Frontal cortex (tissue), 3 donors: ENCODE measurements at regions not wholly inside any gene's neighbourhood (a gene's known extent, or its start where the extent isn't known, plus 50 kb on each side); places are given as distances from the start of the nearest gene placed in this dataset.

Source experiments
- DNase-seq, 2 donors: peaks; one replicate each; pipeline ENCODE4 v3.0.0; 2012; ENCODE audit warnings: low spot score in 2 of 2
- FAIRE-seq: peaks from 2 replicates; lab custom pipeline; 2012; peaks lifted over from hg19 to GRCh38; lab: Jason Lieb, UNC
- donor health status: control.
- donor health status: control.
- donor health status: control.

DNA sequence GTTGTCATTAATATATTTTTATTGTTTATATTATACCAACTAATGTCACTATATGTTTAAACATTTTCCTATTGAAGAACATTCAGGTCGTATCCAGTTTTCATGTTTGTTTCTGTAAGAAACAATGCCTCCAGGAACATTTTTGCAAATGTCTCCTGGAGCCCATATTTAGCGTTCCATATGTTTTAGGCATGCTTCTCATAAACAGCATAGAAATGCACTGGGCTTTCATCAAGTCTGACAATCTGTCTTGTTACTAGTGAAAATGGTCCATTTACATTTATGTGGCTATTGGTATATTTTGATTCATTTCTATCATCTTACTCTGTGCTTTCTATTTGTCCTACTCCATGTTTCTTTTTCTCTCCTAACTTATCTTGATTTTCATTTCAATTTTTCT, 431.7 kb downstream of the TFAP2A start:
- no peak for DNase-seq
- no peak for FAIRE-seq

DNA sequence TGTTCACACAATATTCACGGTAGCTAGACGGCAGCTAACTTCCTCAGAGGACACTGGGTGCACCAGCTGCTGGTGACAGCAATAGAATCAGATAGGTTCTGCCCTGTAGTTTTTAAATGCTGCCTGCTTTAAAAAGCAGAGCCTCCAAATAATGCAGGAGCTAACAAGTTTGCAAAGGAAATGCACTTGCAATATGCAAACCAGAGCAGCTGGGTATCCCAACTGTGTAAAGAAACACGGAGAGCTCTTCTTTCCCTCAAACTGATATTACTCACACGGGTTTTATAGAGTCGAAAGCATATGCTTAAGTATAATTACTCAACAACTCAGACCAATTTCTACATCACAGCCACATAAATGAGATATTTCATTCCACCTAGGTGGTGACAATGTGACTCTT, 432.7 kb downstream of the TFAP2A start:
- FAIRE-seq (no peak), DNase-seq (no peak)

GRCh38 chr6:9979996-9980395, 434.9 kb downstream of the TFAP2A start:
- FAIRE-seq (no peak), DNase-seq (no peak)

GRCh38 chr6:9978480-9978879, 436.4 kb downstream of the TFAP2A start:
- FAIRE-seq (no peak), DNase-seq (no peak)

GRCh38 chr6:9977411-9977810, 437.5 kb downstream of the TFAP2A start:
- DNase-seq (no peak), FAIRE-seq (no peak)

GRCh38 chr6:9961646-9962045, 453.2 kb downstream of the TFAP2A start:
- DNase-seq (no peak), FAIRE-seq (no peak)

GRCh38 chr6:9957215-9957759, 457.6 kb downstream of the TFAP2A start:
- no peak for DNase-seq
- no peak for FAIRE-seq

DNA sequence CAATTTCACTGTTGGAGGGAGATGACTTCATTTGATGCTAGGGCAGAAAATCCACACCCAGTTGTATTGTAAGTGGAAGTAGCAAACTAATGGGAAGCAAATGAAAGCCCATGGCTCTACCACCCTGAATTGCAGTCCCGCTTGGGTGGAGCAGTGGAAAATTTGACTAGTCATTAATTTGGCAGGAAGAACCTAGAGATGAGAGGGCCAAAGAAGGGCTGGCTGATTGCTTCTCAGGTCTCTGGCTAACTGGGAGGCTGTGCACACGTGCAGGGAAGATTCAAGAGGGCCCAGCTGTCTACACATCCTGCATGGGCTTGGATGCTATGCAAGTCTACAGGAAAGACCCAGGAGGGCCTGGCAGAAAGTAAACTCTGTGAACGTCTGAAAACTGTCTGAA, 466.2 kb downstream of the TFAP2A start:
- FAIRE-seq (no peak), DNase-seq (no peak)

- DNase-seq (no peak), FAIRE-seq (no peak)
Measured at GRCh38 chr6:9943986-9944385, 470.9 kb downstream of the TFAP2A start.

DNA sequence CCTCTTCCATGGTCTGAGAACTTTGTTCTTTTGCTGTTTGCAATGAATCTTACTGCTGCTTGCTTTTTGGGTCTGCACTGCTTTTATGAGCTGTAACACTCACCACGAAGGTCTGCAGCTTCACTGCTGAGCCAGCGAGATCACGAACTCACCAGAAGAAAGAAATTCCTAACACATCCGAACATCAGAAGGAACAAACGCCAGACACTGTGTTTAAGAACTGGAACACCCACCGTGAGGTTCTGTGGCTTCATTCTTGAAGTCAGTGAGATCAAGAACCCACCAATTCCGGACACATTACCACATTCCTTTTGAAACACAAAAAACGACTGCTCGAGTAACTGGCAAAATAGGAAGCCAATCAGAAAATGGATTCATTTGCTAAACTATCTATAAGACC, 471.8 kb downstream of the TFAP2A start:
- DNase-seq, result no peak
- no peak for FAIRE-seq

DNA sequence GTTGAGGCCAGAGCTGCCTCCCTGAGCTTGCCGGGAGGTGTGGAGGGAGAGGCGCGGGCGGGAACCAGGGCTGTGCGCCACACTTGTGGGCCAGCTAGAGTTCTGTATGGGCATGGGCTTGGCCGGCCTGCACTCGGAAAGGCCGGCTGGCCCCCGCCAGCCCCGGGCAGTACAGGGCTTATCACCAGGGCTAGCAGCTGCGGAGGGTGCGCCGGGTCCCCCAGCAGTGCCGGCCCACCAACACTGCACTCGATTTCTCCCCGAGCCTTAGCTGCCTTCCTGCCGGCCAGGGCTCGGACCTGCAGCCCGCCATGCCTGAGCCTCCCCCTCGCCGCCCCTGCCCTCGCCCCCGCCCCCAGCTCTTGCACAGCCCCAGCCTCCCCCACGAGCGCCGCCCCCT, 472.7 kb downstream of the TFAP2A start:
- DNase-seq, result no peak
- FAIRE-seq, result no peak

- DNase-seq (no peak), FAIRE-seq (no peak)
Measured at GRCh38 chr6:9938801-9939200, 476.1 kb downstream of the TFAP2A start.

DNA sequence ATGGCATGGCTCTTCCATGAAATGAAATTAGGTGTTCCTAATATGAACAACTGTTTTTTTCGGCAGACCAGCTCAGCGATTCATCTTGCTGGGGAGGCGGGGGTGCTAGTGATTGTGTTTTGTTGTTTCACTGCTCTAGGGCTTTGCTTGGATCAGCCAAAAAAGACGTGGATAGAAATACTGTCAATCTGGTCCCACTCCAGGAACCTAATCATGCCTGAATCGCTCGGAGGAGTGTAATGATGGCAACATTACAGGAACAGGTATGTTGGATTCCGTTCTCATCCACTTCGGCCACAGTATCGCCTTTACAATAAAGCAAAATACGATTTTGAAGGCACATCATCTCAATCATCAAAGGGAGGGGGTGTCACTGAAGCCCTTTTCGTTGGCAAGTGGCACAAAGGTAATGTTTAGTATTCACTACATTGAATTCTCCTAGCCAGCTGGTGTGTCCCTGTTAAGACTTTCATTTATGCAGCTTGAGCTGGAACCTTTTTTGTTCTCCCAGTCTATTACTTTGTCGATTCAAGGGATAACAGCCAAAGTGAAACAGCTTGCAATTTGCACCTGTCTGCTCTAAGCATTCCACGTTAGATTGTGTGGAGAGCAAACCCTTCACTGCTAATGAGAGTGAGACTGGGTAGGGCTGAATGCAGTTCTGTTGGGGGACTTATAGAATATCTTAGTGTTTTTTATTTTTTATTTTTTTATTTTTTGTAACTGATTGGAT, 477.7 kb downstream of the TFAP2A start:
- FAIRE-seq (no peak), DNase-seq (no peak)

GRCh38 chr6:9936551-9936950, 478.3 kb downstream of the TFAP2A start:
- no peak for DNase-seq
- FAIRE-seq, result no peak

DNA sequence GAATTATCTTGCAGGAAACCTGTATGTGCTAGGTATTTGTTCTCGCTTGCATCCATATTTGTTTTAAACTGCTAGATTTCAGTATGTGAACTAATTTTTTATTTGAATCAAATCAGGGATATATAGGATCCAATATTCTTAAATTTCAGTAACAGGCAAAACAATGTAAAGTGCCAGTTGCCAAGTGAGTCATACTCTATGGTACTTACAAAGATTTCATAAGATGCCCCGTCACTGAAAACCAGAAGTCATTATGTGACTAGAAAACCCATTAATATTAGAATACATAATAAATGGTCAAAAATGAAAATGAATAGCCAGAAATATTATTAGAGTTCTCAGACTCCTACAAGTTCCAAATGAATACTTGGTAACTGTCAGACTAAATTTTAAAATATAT, 481.2 kb downstream of the TFAP2A start:
- no peak for FAIRE-seq
- DNase-seq, result no peak

DNA sequence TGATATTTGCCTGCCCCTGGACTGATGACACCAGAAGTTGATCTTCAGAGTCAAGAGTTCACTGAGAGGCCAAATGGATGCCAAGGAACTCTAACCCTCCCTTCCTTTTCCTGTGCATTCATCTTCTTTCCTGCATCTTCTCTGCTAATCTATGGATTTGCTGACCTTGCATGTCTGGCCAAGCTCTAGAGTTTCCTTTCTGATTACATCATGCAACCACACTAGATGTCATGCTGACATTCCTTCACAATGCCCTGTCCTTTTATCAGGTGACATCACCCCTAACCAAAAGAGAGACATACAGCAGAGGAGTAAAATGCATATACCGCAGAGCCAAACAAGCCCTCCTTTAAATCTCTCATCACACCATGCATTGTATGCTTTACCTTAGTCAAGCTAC, 487.6 kb downstream of the TFAP2A start:
- FAIRE-seq (no peak), DNase-seq (no peak)

GRCh38 chr6:9924971-9925370, 489.9 kb downstream of the TFAP2A start:
- no peak for DNase-seq
- FAIRE-seq, result no peak

DNA sequence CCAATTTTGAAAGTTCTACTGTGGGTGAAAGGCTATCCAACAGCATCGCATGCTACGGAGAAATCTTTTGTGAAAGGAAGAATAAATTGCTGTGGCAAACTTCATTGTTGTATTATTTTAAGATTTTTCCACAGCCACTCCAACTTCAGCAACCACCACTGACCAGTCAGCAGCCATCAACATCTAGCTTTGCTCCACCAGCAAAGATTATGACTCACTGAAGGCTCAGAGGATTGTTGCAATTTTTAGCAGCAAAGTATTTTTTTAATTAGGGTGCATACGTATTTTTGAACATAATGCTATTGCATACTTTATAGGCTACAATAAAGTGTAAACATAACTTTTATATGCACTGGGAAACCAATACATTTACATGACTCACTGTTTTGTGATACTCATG, 493.5 kb downstream of the TFAP2A start:
- no peak for FAIRE-seq

DNA sequence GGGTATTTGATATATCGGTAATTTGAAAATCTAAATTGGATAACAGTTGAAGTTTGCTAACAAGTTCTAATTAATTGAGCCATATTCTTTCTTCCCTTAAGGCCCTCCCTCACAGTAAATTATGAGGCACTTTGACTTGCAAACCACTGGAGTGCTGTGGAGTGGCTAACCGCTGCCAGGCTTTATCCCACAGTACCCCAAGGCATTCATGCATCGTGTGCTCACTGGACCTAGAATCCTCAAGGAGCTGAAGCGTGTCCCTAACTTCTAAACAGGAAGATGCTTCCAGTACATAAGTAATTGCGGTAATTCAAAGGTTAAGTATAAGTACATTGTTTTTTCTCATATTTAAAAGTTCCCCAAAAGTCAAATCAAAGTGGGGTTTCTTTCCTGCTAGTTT, 499.9 kb downstream of the TFAP2A start:
- no peak for DNase-seq
- no peak for FAIRE-seq

More for the DNA sequence above, 493.5 kb downstream of the TFAP2A start:
- DNase-seq, result no peak

DNA sequence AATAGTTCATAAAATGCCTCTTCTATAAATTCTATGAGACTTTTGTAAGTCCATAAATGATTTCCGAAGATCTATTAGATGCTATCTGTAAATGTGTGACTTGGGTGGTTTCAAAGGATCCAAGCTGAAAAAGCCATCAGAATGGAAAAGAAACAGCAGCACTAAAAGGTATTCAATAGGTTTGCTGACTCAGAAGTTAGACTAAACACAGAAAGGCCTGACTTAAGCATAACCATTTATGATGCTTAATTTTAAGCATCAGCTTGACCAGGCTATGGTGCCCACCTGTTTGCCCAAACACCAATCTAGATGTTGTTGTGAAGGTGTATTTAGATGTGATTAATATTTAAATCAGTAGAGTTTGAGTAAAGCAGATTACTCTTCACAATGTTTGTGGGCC, 513.5 kb downstream of the TFAP2A start:
- no peak for FAIRE-seq
- no peak for DNase-seq

DNA sequence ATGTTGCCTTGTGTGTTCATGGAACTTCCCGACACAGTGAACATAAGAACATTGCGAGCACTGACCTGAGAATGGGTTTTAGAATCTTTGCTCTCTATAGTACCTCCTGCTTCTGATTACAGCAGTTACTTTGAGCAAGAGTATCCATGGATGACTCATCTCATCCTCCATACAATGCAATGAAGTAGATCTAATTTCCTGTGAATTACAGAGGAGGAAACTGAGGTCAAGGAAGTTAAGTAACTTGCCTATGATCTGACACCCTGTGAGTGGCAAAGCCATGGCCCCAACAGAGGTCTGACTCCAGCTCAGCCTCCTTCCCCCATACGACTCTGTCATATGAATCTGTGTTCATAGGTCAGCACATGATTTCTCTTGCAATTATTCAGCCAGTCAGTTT, 518.1 kb downstream of the TFAP2A start:
- FAIRE-seq, result no peak
- DNase-seq, result no peak

DNA sequence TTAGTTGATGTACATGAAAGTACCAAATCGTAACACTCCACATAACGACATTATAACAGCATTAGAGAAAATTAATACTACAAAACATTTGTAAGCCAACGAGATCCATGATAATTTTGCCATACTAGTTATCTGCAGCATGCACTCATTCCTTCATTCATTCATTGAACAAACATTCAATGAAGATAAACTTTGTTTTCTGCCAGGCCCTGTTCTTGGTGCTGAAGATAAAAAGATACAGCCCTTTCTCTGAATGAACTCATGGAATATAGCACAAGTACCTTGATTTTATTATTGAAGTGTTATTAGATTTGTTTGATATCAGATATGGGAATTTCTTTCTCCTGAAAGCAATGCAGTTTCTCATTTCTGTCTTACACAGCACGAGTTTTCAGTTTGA, 524.0 kb downstream of the TFAP2A start:
- no peak for FAIRE-seq
- DNase-seq, result no peak
